ENCODE measurements at regions not wholly inside any gene's neighbourhood (a gene's known extent, or its start where the extent isn't known, plus 50 kb on each side); places are given as distances from the start of the nearest gene placed in this dataset.

GRCh38 chr3:140748-141330 is 55.7 kb upstream of the CHL1 start:
- DNase-seq = no peak
